Neural progenitor cell (in vitro differentiated cells): ENCODE measurements at regions not wholly inside any gene's neighbourhood (a gene's known extent, or its start where the extent isn't known, plus 50 kb on each side); places are given as distances from the start of the nearest gene placed in this dataset.

Experiments used
- EZH2phosphoT487 ChIP-seq: fragments of 200-600 bp; sonication (generic); IDR thresholded peaks from 2 replicates; pipeline ENCODE4 v1.6.1; 2017; ENCODE audit warnings: antibody characterized with exemption
- TF ChIP-seq, protein P1 (sequence below): fragments of 200-600 bp; sonication (generic); IDR thresholded peaks from 2 replicates; pipeline ENCODE4 v1.5.1; 2017; ENCODE audit warnings: antibody characterized with exemption, mild to moderate bottlenecking

DNA sequence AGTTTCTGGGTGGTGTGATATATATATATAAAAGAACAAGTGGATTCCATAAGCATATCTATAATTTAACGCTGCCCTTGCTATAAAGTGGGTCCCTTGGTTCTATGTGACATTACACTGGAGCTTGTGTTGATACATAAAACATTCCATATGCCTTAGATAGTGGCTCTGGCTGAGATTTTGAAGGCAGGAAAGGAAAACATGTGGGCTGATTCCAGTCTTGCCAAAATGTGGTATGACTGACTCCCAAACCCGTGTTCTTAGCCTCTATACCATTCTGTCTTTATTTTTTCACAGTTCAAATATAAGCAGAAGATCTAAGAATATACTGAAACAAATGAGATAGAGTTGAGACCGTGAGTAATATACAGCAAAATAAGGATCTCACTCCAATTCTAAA, 522.8 kb upstream of the LRRC4C start:
- TF ChIP-seq EZH2phosphoT487: no peak
- TF ChIP-seq, protein P1, sequence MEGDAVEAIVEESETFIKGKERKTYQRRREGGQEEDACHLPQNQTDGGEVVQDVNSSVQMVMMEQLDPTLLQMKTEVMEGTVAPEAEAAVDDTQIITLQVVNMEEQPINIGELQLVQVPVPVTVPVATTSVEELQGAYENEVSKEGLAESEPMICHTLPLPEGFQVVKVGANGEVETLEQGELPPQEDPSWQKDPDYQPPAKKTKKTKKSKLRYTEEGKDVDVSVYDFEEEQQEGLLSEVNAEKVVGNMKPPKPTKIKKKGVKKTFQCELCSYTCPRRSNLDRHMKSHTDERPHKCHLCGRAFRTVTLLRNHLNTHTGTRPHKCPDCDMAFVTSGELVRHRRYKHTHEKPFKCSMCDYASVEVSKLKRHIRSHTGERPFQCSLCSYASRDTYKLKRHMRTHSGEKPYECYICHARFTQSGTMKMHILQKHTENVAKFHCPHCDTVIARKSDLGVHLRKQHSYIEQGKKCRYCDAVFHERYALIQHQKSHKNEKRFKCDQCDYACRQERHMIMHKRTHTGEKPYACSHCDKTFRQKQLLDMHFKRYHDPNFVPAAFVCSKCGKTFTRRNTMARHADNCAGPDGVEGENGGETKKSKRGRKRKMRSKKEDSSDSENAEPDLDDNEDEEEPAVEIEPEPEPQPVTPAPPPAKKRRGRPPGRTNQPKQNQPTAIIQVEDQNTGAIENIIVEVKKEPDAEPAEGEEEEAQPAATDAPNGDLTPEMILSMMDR: no peak
